IMR-90 (cell line): ENCODE measurements at regions not wholly inside any gene's neighbourhood (a gene's known extent, or its start where the extent isn't known, plus 50 kb on each side); places are given as distances from the start of the nearest gene placed in this dataset.

Experiments
- ATAC-seq: fragments of 200-7000 bp; cut with Tn5 transposase; 2 replicates; pipeline ENCODE4 v1.9.1; 2020; ENCODE audit warnings: low read depth, mild to moderate bottlenecking, moderate library complexity
- BruUV-seq: library from RNA; stranded (reverse); fragments of 400-500 nt; replicated peaks from 2 replicates; lab custom pipeline; 2021; lab: Mats Ljungman, UMichigan
- CTCF ChIA-PET: fragments of 300-600 bp; formaldehyde crosslinking; extraction: SDS; loops from one replicate; lab custom pipeline; 2021; ENCODE audit warnings: antibody characterized with exemption; lab: Yijun Ruan, JAX
- POLR2A ChIA-PET: fragments of 300-600 bp; sonication (Branson Sonifier 250); formaldehyde crosslinking; loops from one replicate; lab custom pipeline; 2022; ENCODE audit warnings: antibody characterized with exemption; ENCODE audit not compliant: unreplicated experiment; lab: Charles Lee
- DNase-seq: peaks from one replicate; pipeline ENCODE4 v3.0.0; 2013
- H2AFZ ChIP-seq: replicated peaks from 2 replicates; pipeline ENCODE3; 2013; ENCODE audit warnings: low read length, mild to moderate bottlenecking; ENCODE audit not compliant: poor library complexity
- H2AK5ac ChIP-seq: 2 replicates; pipeline ENCODE4 v1.6.1; 2013; ENCODE audit warnings: low read depth, low read length, inconsistent platforms
- H2AK9ac ChIP-seq: replicated peaks from 2 replicates; pipeline ENCODE3; 2013; ENCODE audit warnings: mild to moderate bottlenecking, low read depth, low read length, moderate library complexity; ENCODE audit not compliant: poor library complexity
- H2BK120ac ChIP-seq: 2 replicates; pipeline ENCODE4 v1.6.1; 2013; ENCODE audit warnings: low read depth, low read length, inconsistent platforms
- H2BK15ac ChIP-seq: 3 replicates; pipeline ENCODE4 v1.6.1; 2013; ENCODE audit warnings: low read depth, low read length, inconsistent platforms
- H2BK20ac ChIP-seq: 2 replicates; pipeline ENCODE4 v1.6.1; 2013; ENCODE audit warnings: low read depth, mild to moderate bottlenecking, inconsistent platforms, low read length, moderate library complexity
- H2BK5ac ChIP-seq: 2 replicates; pipeline ENCODE4 v1.6.1; 2013; ENCODE audit warnings: mild to moderate bottlenecking, low read depth, low read length, inconsistent platforms; ENCODE audit not compliant: poor library complexity, severe bottlenecking
- H3K14ac ChIP-seq: replicated peaks from 2 replicates; pipeline ENCODE4 v1.6.1; 2013; ENCODE audit warnings: low read depth, low read length, inconsistent platforms
- H3K18ac ChIP-seq: 2 replicates; pipeline ENCODE4 v1.6.1; 2013; ENCODE audit warnings: low read depth, low read length, control low read depth
- H3K23ac ChIP-seq: 2 replicates; pipeline ENCODE4 v1.6.1; 2013; ENCODE audit warnings: low read depth, low read length, inconsistent platforms
- H3K27ac ChIP-seq: 2 replicates; pipeline ENCODE4 v1.5.1; 2013; ENCODE audit warnings: mild to moderate bottlenecking, control low read depth, low read length; ENCODE audit not compliant: insufficient read depth
- H3K27me3 ChIP-seq: 2 replicates; pipeline ENCODE4 v1.6.1; 2013; ENCODE audit warnings: low read length; ENCODE audit not compliant: control insufficient read depth, insufficient read depth
- H3K36me3 ChIP-seq: 2 replicates; pipeline ENCODE4 v1.6.1; 2013; ENCODE audit warnings: low read length, mixed read lengths; ENCODE audit not compliant: control insufficient read depth, insufficient read depth
- H3K4ac ChIP-seq: 2 replicates; pipeline ENCODE4 v1.6.1; 2013; ENCODE audit warnings: low read depth, low read length, inconsistent platforms
- H3K4me1 ChIP-seq: 2 replicates; pipeline ENCODE4 v1.6.1; 2013; ENCODE audit warnings: low read length, mixed read lengths; ENCODE audit not compliant: control insufficient read depth, insufficient read depth
- H3K4me2 ChIP-seq: 2 replicates; pipeline ENCODE4 v1.6.1; 2013; ENCODE audit warnings: low read depth, mild to moderate bottlenecking, control low read depth, low read length, moderate library complexity
- H3K4me3 ChIP-seq: 2 replicates; pipeline ENCODE4 v1.5.1; 2013; ENCODE audit warnings: low read depth, mild to moderate bottlenecking, control low read depth, low read length, moderate library complexity; ENCODE audit not compliant: insufficient read depth
- H3K56ac ChIP-seq: 2 replicates; pipeline ENCODE4 v1.6.1; 2013; ENCODE audit warnings: low read length, inconsistent platforms; ENCODE audit not compliant: insufficient read depth; ENCODE audit errors: extremely low read depth
- H3K79me1 ChIP-seq, 2 experiments: 2 replicates each; pipeline ENCODE4 v1.6.1; 2013; ENCODE audit warnings: low read length in 2 of 2, inconsistent platforms in 1 of 2, low read depth in 1 of 2
- H3K9ac ChIP-seq: 2 replicates; pipeline ENCODE4 v1.6.1; 2013; ENCODE audit warnings: low read depth, low read length, control low read depth
- H3K9me1 ChIP-seq: 2 replicates; pipeline ENCODE4 v1.6.1; 2013; ENCODE audit warnings: low read length, inconsistent platforms; ENCODE audit not compliant: insufficient read depth
- H3K9me3 ChIP-seq: 2 replicates; pipeline ENCODE4 v1.6.1; 2013; ENCODE audit warnings: low read length; ENCODE audit not compliant: control insufficient read depth, insufficient read depth
- H4K20me1 ChIP-seq: 2 replicates; pipeline ENCODE4 v1.6.1; 2013; ENCODE audit warnings: low read length, inconsistent platforms; ENCODE audit not compliant: insufficient read depth
- H4K5ac ChIP-seq: 2 replicates; pipeline ENCODE4 v1.6.1; 2013; ENCODE audit warnings: mild to moderate bottlenecking, low read depth, low read length, control low read depth
- H4K8ac ChIP-seq, 2 experiments: 2 replicates each; pipeline ENCODE4 v1.6.1; 2013; ENCODE audit warnings: low read depth in 2 of 2, low read length in 2 of 2, control low read depth in 1 of 2, inconsistent platforms in 1 of 2
- H4K91ac ChIP-seq: 2 replicates; pipeline ENCODE4 v1.6.1; 2013; ENCODE audit warnings: low read depth, low read length, inconsistent platforms; ENCODE audit not compliant: insufficient read depth
- BHLHE40 ChIP-seq: fragments of 150-350 bp; IDR thresholded peaks from 2 replicates; pipeline ENCODE4 v1.6.1; 2016; ENCODE audit warnings: mild to moderate bottlenecking, low read depth, low read length
- CEBPB ChIP-seq: IDR thresholded peaks from 2 replicates; pipeline ENCODE4 v1.6.1; 2012; ENCODE audit warnings: low read depth, low read length, improper control_type of control experiment
- CHD1 ChIP-seq: IDR thresholded peaks from 2 replicates; pipeline ENCODE4 v1.6.1; 2012; ENCODE audit warnings: low read depth, low read length, improper control_type of control experiment
- FOS ChIP-seq: fragments of 150-350 bp; IDR thresholded peaks from 2 replicates; pipeline ENCODE4 v1.6.1; 2016; ENCODE audit warnings: low read depth, low read length
- MAFK ChIP-seq: IDR thresholded peaks from 2 replicates; pipeline ENCODE4 v1.6.1; 2012; ENCODE audit warnings: low read depth, low read length, improper control_type of control experiment
- MAZ ChIP-seq: IDR thresholded peaks from 2 replicates; pipeline ENCODE4 v1.6.1; 2012; ENCODE audit warnings: low read depth, mild to moderate bottlenecking, low read length, improper control_type of control experiment, moderate library complexity, borderline replicate concordance
- MXI1 ChIP-seq: IDR thresholded peaks from 2 replicates; pipeline ENCODE4 v1.6.1; 2012; ENCODE audit warnings: low read depth, mild to moderate bottlenecking, low read length, moderate library complexity, borderline replicate concordance
- NFE2L2 ChIP-seq: fragments of 150-350 bp; IDR thresholded peaks from 2 replicates; pipeline ENCODE4 v1.6.1; 2016; ENCODE audit warnings: low read depth, mild to moderate bottlenecking, low read length
- POLR2A ChIP-seq: IDR thresholded peaks from 2 replicates; pipeline ENCODE4 v1.6.1; 2012; ENCODE audit warnings: mild to moderate bottlenecking, low read depth, low read length
- RAD21 ChIP-seq: IDR thresholded peaks from 2 replicates; pipeline ENCODE4 v1.6.1; 2012; ENCODE audit warnings: low read length, improper control_type of control experiment
- RCOR1 ChIP-seq: IDR thresholded peaks from 2 replicates; pipeline ENCODE4 v1.6.1; 2012; ENCODE audit warnings: mild to moderate bottlenecking, low read length, improper control_type of control experiment; ENCODE audit not compliant: insufficient replicate concordance
- RFX5 ChIP-seq: IDR thresholded peaks from 2 replicates; pipeline ENCODE4 v1.8.0; 2012; ENCODE audit warnings: low read depth, mild to moderate bottlenecking, low read length, moderate library complexity
- SMC3 ChIP-seq: fragments of 150-350 bp; IDR thresholded peaks from 2 replicates; pipeline ENCODE4 v1.6.1; 2016; ENCODE audit warnings: low read depth, mild to moderate bottlenecking, antibody characterized with exemption, low read length, moderate library complexity
- USF2 ChIP-seq: fragments of 150-350 bp; IDR thresholded peaks from 2 replicates; pipeline ENCODE4 v1.6.1; 2017; ENCODE audit warnings: mild to moderate bottlenecking, antibody characterized with exemption, low read length, low read depth
- WGBS, 2 experiments: methylation state at CpG; one replicate each; pipeline versions ENCODE4 v1.1.5 to v1.1.7; 2013; ENCODE audit warnings: missing lambda C conversion rate in 2 of 2; ENCODE audit not compliant: insufficient read length in 1 of 2; ENCODE audit errors: extremely low coverage in 2 of 2; 5-methylcytosine and 5-hydroxymethylcytosine counted together
- dilution Hi-C: fragments of 300-500 bp; cut with HindIII; formaldehyde crosslinking; loops from one replicate; pipeline ENCODE4 v1.14.3; 2018; ENCODE audit warnings: low sequenced_read_pairs; ENCODE audit not compliant: unreplicated experiment
- in situ Hi-C: fragments of 300-500 bp; cut with MboI; formaldehyde crosslinking; loops from 3 replicates; pipeline ENCODE4 v1.14.3; 2019; ENCODE audit warnings: low sequenced_read_pairs, inconsistent platforms, mixed read lengths
- intact Hi-C: fragments of 100-400 bp; cut with micrococcal nuclease; formaldehyde crosslinking; loops from 2 replicates; pipeline ENCODE4 v1.10.0; 2022
- TF ChIP-seq, protein P1 (sequence below): conservative IDR thresholded peaks from 2 replicates; pipeline ENCODE4 v1.5.1; 2012; ENCODE audit warnings: mild to moderate bottlenecking, low read depth, low read length, improper control_type of control experiment
- TF ChIP-seq, protein P2 (sequence below): fragments of 150-350 bp; IDR thresholded peaks from 2 replicates; pipeline ENCODE4 v1.6.1; 2016; ENCODE audit warnings: low read depth, mild to moderate bottlenecking, low read length, moderate library complexity, borderline replicate concordance

- Histone ChIP-seq H2AK9ac (no peak overlapping the region), H3K4me3 (no peak overlapping the region), H2BK15ac (no peak overlapping the region), H4K20me1 (no peaks in the 10 kb centered on the region), H4K8ac (no peak overlapping the region), H2BK20ac (no peak overlapping the region), H4K5ac (no peak overlapping the region), H2AFZ (no peak overlapping the region), H3K18ac (no peak overlapping the region), H3K79me1 (no peaks in the 10 kb centered on the region), H3K4me1 (no peaks in the 10 kb centered on the region), H3K9me1 (no peaks in the 10 kb centered on the region), H3K36me3 (no peaks in the 10 kb centered on the region), H3K27ac (no peak overlapping the region), H3K4ac (no peak overlapping the region), H2BK120ac (no peak overlapping the region), H4K91ac (no peak overlapping the region), H2AK5ac (no peak overlapping the region), H3K23ac (no peak overlapping the region), H3K14ac (no peak overlapping the region), H3K9ac (no peak overlapping the region), H3K27me3 (no peaks in the 10 kb centered on the region), H3K9me3 (no peaks in the 10 kb centered on the region), H2BK5ac (no peak overlapping the region), H3K4me2 (no peak overlapping the region), H3K56ac (no peak overlapping the region)
- ChIA-PET POLR2A (no interaction called here), CTCF (no interaction called here)
- in situ Hi-C loops (no loop called here), intact Hi-C loops (no loop called here), dilution Hi-C loops (no loop called here)
- TF ChIP-seq RCOR1 (no peak), NFE2L2 (no peak), BHLHE40 (no peak), USF2 (no peak), MAZ (no peak), CHD1 (no peak), RFX5 (no peak), RAD21 (no peak), SMC3 (no peak), MAFK (no peak), MXI1 (no peak), FOS (no peak), CEBPB (no peak), POLR2A (no peak)
- TF ChIP-seq, protein P1, sequence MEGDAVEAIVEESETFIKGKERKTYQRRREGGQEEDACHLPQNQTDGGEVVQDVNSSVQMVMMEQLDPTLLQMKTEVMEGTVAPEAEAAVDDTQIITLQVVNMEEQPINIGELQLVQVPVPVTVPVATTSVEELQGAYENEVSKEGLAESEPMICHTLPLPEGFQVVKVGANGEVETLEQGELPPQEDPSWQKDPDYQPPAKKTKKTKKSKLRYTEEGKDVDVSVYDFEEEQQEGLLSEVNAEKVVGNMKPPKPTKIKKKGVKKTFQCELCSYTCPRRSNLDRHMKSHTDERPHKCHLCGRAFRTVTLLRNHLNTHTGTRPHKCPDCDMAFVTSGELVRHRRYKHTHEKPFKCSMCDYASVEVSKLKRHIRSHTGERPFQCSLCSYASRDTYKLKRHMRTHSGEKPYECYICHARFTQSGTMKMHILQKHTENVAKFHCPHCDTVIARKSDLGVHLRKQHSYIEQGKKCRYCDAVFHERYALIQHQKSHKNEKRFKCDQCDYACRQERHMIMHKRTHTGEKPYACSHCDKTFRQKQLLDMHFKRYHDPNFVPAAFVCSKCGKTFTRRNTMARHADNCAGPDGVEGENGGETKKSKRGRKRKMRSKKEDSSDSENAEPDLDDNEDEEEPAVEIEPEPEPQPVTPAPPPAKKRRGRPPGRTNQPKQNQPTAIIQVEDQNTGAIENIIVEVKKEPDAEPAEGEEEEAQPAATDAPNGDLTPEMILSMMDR = no peak
- TF ChIP-seq, protein P2, sequence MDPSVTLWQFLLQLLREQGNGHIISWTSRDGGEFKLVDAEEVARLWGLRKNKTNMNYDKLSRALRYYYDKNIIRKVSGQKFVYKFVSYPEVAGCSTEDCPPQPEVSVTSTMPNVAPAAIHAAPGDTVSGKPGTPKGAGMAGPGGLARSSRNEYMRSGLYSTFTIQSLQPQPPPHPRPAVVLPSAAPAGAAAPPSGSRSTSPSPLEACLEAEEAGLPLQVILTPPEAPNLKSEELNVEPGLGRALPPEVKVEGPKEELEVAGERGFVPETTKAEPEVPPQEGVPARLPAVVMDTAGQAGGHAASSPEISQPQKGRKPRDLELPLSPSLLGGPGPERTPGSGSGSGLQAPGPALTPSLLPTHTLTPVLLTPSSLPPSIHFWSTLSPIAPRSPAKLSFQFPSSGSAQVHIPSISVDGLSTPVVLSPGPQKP = no peak
- ATAC-seq (no peak), DNase-seq (no peak)
- no CpG with 5 or more reads among the region's 2 CpGs for WGBS, 2 experiments
- BruUV-seq = no TSS peak
Measured at GRCh38 chr2:8388781-8389180, 293.1 kb upstream of the ID2 start.
